ENCODE measurements at regions not wholly inside any gene's neighbourhood (a gene's known extent, or its start where the extent isn't known, plus 50 kb on each side); places are given as distances from the start of the nearest gene placed in this dataset.

DNA sequence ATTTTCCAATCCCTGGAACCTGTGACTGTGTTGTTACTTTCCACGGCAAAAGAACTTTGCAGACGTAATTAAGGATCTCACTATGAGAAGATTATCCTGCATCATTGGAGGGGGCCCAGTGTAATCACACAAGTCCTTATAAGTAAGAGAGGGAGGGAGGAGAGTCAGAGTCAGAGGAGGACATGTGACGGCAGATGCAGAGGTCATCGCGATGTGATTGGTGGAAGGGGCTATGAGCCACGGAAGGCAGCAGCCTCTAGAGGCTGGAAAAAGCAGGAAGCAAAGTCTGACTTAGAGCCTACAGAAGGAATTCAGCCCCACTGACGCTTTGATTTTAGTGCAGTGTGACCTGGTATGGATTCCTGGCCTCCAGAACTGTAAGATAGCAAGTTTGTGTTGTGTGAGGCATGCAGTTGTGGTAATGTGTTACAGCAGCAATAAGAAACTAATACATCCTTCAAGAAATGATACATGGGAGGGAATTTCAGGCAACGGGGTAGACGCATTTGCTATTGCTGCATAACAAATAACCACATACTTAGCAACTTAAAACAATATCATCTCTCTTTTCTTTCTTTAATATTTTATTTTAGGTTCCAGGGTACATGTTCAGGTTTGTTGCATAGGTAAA lies 112.7 kb upstream of the SERPINE2 start (continued):
- TF ChIP-seq MYB (IDR thresholded peaks at IDR 0.05; ENCODE audit: borderline replicate concordance, low read depth, low read length) (no peak), RELA (IDR thresholded peaks at IDR 0.05; ENCODE audit: borderline replicate concordance, partially characterized antibody) (no peak), FOS (IDR thresholded peaks at IDR 0.05; ENCODE audit: borderline replicate concordance, extremely low read depth, insufficient read length) (no peak)
- TF ChIP-seq, protein P1, sequence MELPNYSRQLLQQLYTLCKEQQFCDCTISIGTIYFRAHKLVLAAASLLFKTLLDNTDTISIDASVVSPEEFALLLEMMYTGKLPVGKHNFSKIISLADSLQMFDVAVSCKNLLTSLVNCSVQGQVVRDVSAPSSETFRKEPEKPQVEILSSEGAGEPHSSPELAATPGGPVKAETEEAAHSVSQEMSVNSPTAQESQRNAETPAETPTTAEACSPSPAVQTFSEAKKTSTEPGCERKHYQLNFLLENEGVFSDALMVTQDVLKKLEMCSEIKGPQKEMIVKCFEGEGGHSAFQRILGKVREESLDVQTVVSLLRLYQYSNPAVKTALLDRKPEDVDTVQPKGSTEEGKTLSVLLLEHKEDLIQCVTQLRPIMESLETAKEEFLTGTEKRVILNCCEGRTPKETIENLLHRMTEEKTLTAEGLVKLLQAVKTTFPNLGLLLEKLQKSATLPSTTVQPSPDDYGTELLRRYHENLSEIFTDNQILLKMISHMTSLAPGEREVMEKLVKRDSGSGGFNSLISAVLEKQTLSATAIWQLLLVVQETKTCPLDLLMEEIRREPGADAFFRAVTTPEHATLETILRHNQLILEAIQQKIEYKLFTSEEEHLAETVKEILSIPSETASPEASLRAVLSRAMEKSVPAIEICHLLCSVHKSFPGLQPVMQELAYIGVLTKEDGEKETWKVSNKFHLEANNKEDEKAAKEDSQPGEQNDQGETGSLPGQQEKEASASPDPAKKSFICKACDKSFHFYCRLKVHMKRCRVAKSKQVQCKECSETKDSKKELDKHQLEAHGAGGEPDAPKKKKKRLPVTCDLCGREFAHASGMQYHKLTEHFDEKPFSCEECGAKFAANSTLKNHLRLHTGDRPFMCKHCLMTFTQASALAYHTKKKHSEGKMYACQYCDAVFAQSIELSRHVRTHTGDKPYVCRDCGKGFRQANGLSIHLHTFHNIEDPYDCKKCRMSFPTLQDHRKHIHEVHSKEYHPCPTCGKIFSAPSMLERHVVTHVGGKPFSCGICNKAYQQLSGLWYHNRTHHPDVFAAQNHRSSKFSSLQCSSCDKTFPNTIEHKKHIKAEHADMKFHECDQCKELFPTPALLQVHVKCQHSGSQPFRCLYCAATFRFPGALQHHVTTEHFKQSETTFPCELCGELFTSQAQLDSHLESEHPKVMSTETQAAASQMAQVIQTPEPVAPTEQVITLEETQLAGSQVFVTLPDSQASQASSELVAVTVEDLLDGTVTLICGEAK (IDR thresholded peaks at IDR 0.05; ENCODE audit: borderline replicate concordance): no peak
- TF ChIP-seq, protein P2, sequence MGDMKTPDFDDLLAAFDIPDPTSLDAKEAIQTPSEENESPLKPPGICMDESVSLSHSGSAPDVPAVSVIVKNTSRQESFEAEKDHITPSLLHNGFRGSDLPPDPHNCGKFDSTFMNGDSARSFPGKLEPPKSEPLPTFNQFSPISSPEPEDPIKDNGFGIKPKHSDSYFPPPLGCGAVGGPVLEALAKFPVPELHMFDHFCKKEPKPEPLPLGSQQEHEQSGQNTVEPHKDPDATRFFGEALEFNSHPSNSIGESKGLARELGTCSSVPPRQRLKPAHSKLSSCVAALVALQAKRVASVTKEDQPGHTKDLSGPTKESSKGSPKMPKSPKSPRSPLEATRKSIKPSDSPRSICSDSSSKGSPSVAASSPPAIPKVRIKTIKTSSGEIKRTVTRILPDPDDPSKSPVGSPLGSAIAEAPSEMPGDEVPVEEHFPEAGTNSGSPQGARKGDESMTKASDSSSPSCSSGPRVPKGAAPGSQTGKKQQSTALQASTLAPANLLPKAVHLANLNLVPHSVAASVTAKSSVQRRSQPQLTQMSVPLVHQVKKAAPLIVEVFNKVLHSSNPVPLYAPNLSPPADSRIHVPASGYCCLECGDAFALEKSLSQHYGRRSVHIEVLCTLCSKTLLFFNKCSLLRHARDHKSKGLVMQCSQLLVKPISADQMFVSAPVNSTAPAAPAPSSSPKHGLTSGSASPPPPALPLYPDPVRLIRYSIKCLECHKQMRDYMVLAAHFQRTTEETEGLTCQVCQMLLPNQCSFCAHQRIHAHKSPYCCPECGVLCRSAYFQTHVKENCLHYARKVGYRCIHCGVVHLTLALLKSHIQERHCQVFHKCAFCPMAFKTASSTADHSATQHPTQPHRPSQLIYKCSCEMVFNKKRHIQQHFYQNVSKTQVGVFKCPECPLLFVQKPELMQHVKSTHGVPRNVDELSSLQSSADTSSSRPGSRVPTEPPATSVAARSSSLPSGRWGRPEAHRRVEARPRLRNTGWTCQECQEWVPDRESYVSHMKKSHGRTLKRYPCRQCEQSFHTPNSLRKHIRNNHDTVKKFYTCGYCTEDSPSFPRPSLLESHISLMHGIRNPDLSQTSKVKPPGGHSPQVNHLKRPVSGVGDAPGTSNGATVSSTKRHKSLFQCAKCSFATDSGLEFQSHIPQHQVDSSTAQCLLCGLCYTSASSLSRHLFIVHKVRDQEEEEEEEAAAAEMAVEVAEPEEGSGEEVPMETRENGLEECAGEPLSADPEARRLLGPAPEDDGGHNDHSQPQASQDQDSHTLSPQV (IDR thresholded peaks at IDR 0.05): no peak
- TF ChIP-seq, protein P3, sequence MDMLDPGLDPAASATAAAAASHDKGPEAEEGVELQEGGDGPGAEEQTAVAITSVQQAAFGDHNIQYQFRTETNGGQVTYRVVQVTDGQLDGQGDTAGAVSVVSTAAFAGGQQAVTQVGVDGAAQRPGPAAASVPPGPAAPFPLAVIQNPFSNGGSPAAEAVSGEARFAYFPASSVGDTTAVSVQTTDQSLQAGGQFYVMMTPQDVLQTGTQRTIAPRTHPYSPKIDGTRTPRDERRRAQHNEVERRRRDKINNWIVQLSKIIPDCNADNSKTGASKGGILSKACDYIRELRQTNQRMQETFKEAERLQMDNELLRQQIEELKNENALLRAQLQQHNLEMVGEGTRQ (IDR thresholded peaks at IDR 0.05; ENCODE audit: borderline replicate concordance, low read depth, low read length): no peak

Measured in GM12878 (cell line).